Esophagus (tissue), 2 donors: ENCODE measurements at regions not wholly inside any gene's neighbourhood (a gene's known extent, or its start where the extent isn't known, plus 50 kb on each side); places are given as distances from the start of the nearest gene placed in this dataset.

ENCODE experiments used
- H3K27ac ChIP-seq, 2 donors: one replicate each; pipeline ENCODE4 v1.5.1; 2013; ENCODE audit warnings: low read depth in 2 of 2, mild to moderate bottlenecking in 2 of 2, inconsistent platforms in 1 of 2, low read length in 1 of 2, moderate library complexity in 1 of 2
- H3K27me3 ChIP-seq, 2 donors: one replicate each; pipeline ENCODE4 v1.6.1; 2013; ENCODE audit warnings: low read length in 2 of 2, control low read depth in 1 of 2, mild to moderate bottlenecking in 1 of 2; ENCODE audit not compliant: insufficient read depth in 2 of 2, control insufficient read depth in 1 of 2
- H3K36me3 ChIP-seq, 2 donors: one replicate each; pipeline ENCODE4 v1.6.1; 2013; ENCODE audit warnings: low read length in 1 of 2; ENCODE audit not compliant: control insufficient read depth in 2 of 2, insufficient read depth in 2 of 2
- H3K4me1 ChIP-seq, 2 donors: one replicate each; pipeline ENCODE4 v1.6.1; 2013; ENCODE audit warnings: low read length in 1 of 2; ENCODE audit not compliant: control insufficient read depth in 2 of 2, insufficient read depth in 2 of 2
- H3K4me3 ChIP-seq, 2 donors: one replicate each; pipeline ENCODE4 v1.5.1; 2013; ENCODE audit warnings: low read length in 2 of 2, mild to moderate bottlenecking in 2 of 2, low read depth in 1 of 2, moderate library complexity in 1 of 2
- H3K9me3 ChIP-seq, 2 donors: one replicate each; pipeline ENCODE4 v1.6.1; 2013; ENCODE audit warnings: mild to moderate bottlenecking in 2 of 2, low read depth in 1 of 2, low read length in 1 of 2, moderate library complexity in 1 of 2; ENCODE audit not compliant: control insufficient read depth in 2 of 2, insufficient read depth in 1 of 2
- WGBS, 2 donors: extraction: QIAGEN DNeasy Blood & Tissue Kit; methylation state at CpG; one replicate each; pipeline ENCODE4 v1.1.7; 2013; 5-methylcytosine and 5-hydroxymethylcytosine counted together
- donor health status: healthy with polysubstance abuse.
- donor health status: Bipolar disorder and iron deficiency.

DNA sequence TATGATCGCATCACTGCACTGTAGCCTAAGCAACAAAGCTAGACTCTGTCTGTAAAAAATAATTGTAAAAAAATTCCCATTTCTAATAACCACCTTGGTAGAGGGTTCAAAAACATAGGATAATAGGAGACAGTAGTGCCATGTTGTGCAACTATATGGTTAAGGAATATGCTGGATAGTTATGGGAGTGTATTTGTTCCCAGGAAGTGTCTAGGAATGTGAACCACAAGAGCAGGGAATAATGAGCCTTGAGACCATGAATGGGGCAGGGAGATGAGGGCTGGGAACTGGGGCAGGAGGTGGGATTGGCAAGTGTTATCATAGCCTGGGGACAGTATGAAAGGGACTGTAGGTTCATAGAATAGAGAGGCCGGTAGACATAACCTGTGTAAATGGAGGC, 50.4 kb downstream of the RUSC2 start:
- peaks cover 0 to 8% of the 10 kb centered on the region in 2 donors for H3K4me1 ChIP-seq
- H3K36me3 ChIP-seq, result no peaks in the 10 kb centered on the region
- H3K9me3 ChIP-seq, result no peaks in the 10 kb centered on the region
- H3K27me3 ChIP-seq, result no peaks in the 10 kb centered on the region
- WGBS, 2 donors, result 90 to 93% methylated on average over 2 of the region's 2 CpGs
- peak overlapping the region in 1 of 2 donors; percentile 20 for H3K27ac ChIP-seq
- H3K4me3 ChIP-seq, result no peak overlapping the region

DNA sequence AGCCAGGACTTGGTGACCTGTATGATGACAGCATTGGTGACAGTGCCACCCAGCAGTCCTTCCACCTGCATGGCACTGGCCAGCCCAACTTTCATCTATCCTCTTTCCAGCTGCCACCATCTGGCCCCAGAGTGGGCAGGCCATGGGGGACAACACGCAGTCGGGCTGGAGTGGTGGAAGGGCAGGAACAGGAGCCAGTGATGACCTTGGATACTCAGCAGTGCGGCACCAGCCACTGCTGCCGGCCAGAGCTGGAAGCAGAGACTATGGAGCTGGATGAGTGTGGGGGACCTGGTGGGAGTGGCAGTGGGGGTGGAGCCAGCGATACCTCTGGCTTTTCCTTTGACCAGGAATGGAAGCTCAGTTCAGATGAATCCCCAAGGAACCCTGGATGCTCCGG, 56.9 kb downstream of the RUSC2 start:
- Histone ChIP-seq H3K4me3 (no peak overlapping the region), H3K9me3 (no peaks in the 10 kb centered on the region), H3K27me3 (no peaks in the 10 kb centered on the region), H3K27ac (no peak overlapping the region), H3K36me3 (peaks cover 4 to 13% of the 10 kb centered on the region in 2 donors), H3K4me1 (no peaks in the 10 kb centered on the region)
- 82 to 95% methylated on average over 6 of the region's 6 CpGs for WGBS, 2 donors

DNA sequence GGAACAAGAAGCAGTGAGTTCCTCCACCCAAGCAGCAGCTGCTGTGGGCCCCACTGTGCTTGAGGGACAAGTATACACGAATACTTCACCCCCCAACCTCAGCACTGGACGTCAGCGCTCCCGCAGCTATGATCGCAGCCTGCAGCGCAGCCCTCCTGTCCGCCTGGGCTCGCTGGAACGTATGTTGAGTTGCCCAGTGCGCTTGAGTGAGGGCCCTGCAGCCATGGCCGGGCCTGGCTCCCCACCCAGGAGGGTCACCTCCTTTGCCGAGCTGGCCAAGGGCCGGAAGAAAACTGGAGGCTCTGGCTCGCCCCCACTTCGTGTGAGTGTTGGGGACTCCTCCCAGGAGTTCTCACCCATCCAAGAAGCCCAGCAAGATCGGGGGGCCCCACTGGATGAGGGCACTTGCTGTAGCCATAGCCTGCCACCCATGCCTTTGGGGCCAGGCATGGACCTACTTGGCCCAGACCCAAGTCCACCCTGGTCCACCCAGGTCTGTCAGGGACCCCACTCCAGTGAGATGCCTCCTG, 57.1 kb upstream of the TESK1 start:
- Histone ChIP-seq H3K4me1 (no peaks in the 10 kb centered on the region), H3K27me3 (no peaks in the 10 kb centered on the region), H3K36me3 (peaks cover 4 to 13% of the 10 kb centered on the region in 2 donors), H3K27ac (no peak overlapping the region), H3K9me3 (no peaks in the 10 kb centered on the region), H3K4me3 (no peak overlapping the region)
- 92 to 94% methylated on average over 16 of the region's 16 CpGs for WGBS, 2 donors

DNA sequence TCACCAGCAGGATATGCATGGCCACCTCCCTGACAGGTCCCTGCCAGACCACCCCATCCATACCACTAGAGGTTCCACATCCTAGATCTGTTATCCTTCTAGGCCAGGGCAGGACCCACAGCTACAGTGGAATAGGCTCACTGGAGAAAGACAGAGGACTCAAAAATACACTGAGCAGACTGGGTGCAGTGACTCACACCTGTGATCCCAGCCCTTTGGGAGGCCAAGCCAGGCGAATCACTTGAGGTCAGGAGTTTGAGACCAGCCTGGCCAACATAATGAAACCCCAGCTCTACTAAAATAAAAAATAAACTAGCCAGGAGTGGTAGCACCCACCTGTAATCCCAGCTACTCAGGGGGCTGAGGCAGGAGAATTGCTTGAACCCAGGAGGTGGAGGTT, 56.5 kb upstream of the TESK1 start:
- no peaks in the 10 kb centered on the region for H3K4me1 ChIP-seq
- no peak overlapping the region for H3K4me3 ChIP-seq
- H3K36me3 ChIP-seq, result peaks cover 4 to 13% of the 10 kb centered on the region in 2 donors
- WGBS, 2 donors, result 77 to 89% methylated on average over 1 of the region's 1 CpG
- H3K9me3 ChIP-seq, result no peaks in the 10 kb centered on the region
- no peaks in the 10 kb centered on the region for H3K27me3 ChIP-seq
- H3K27ac ChIP-seq, result no peak overlapping the region

DNA sequence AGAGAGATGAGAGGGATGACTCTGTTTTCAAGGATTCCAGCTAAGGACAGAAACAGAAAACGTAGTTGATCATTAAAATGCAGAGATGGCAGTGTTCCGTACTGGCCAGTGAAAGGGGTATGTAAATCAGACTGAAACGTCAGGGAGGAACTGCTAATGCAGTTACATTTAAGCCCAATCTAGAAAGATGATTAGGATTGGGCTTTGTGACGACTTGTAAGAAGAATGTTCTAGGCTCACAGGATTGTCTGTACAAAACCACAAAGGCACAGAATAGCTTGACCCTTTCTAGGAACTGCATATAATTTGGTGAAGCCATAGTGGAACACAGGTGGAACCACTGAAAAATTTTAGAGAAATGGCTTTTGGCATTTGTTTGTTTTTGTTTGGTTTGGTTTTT, 55.6 kb upstream of the TESK1 start:
- no peaks in the 10 kb centered on the region for H3K9me3 ChIP-seq
- H3K4me1 ChIP-seq, result no peaks in the 10 kb centered on the region
- H3K27ac ChIP-seq, result no peak overlapping the region
- WGBS, 2 donors, result 77 to 82% methylated on average over 4 of the region's 4 CpGs
- no peaks in the 10 kb centered on the region for H3K27me3 ChIP-seq
- H3K36me3 ChIP-seq, result peaks cover 4 to 13% of the 10 kb centered on the region in 2 donors
- no peak overlapping the region for H3K4me3 ChIP-seq

DNA sequence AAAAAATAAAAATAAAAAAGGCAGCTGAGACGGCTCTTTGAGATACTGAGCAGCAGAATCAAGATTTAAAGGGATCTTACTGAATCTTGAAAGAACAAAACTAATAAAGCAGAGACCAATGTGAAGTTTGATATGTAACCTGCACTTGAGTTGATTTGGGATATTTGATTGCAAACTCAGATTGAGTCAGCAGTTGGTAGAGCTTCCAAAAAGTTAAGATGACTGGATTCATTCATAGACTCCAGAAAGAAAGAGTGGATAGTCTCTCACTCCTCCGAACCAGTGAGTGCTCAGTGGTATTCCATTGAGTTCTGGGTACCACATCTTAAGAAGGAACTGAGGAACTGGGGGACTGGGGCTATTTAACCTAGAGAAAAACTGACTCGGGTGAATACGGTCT, 52.7 kb upstream of the TESK1 start:
- Histone ChIP-seq H3K9me3 (no peaks in the 10 kb centered on the region), H3K36me3 (peaks cover 4 to 15% of the 10 kb centered on the region in 2 donors), H3K4me3 (no peak overlapping the region), H3K27me3 (no peaks in the 10 kb centered on the region), H3K27ac (no peak overlapping the region), H3K4me1 (no peaks in the 10 kb centered on the region)
- 85 to 91% methylated on average over 4 of the region's 4 CpGs for WGBS, 2 donors

DNA sequence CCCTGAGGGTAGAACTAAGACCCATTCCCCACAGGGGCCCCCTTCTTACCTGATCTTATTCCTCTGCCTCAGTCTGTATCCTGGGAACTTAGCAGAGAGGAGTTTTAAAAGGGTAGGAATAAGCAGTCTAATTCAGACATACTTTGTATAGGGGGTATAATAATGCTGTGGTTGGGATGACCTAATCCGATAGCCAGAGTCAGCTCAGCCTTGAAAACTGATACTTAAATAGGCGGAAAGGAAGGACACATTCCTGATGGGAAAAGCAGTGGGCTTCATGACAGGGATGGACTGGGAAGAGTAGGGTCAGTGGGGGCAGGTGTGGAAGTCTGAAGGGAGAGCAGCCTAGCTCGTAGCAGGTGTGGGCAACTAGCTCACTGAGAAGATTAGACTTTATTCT, 52.2 kb upstream of the TESK1 start:
- WGBS, 2 donors, result 77 to 80% methylated on average over 3 of the region's 3 CpGs
- no peaks in the 10 kb centered on the region for H3K27me3 ChIP-seq
- no peak overlapping the region for H3K4me3 ChIP-seq
- peaks cover 4 to 14% of the 10 kb centered on the region in 2 donors for H3K36me3 ChIP-seq
- no peaks in the 10 kb centered on the region for H3K9me3 ChIP-seq
- H3K27ac ChIP-seq, result peak overlapping the region in 1 of 2 donors; percentile 36
- H3K4me1 ChIP-seq, result no peaks in the 10 kb centered on the region

DNA sequence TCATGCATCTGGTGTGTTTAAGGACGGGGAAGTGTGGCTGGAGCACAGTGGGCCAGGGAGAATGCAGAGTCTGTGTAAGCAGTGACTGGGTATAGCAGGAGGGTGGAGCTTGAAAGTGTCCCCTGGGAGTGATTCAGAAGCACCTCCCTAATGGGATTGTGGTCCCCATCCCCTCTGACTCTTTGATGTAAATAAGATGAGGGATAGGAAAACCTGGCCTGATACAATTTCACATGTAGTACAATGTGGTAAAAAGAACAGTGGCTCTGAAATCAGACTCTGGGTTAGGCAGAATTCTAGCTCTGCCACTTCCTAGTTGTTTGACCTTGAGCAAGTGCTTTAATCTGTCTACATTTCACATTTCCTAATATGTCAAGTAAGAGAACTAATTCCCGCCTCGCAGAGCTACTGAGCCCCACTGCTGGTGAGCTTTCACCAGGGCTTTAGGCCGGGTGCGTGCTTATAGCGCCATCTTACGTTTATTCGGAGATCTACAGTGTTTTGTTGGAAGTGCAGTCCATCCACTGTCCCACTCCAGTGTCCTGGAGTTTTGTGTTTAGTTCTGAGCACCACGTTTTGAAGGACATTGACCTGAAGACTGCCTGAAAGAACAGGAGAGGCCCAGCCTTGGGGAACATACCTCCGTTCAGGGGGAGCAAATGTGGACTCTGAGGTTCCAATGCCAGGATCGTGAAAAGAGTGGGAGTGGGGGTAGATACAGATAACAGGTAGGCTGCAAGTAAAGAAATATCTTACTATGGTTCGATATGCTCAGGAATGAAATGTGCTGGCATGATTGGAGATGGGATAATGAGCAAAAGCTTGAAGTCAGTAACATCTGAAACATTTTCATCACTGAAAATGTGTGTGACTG, 51.2 kb upstream of the TESK1 start:
- 23 to 28% methylated on average over 12 of the region's 12 CpGs for WGBS, 2 donors

DNA sequence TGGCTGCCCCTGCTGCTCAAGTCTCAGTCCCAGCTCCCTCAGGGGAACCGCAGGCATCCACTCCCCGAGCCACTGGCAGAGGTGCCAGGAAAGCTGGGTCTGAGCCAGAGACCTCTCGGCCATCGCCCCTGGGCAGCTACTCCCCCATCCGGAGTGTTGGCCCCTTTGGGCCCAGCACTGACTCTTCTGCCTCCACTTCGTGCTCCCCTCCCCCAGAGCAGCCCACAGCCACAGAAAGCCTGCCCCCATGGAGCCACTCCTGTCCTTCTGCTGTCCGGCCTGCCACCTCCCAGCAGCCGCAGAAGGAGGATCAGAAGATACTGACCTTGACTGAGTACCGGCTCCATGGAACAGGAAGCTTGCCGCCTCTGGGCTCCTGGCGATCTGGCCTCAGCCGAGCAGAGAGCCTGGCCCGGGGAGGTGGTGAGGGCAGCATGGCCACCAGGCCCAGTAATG, 49.8 kb upstream of the TESK1 start:
- no peaks in the 10 kb centered on the region for H3K4me1 ChIP-seq
- no peaks in the 10 kb centered on the region for H3K27me3 ChIP-seq
- H3K9me3 ChIP-seq, result peaks cover 0 to 3% of the 10 kb centered on the region in 2 donors
- no peak overlapping the region for H3K27ac ChIP-seq
- WGBS, 2 donors, result 81 to 84% methylated on average over 13 of the region's 13 CpGs
- H3K36me3 ChIP-seq, result peaks cover 0 to 19% of the 10 kb centered on the region in 2 donors
- H3K4me3 ChIP-seq, result no peak overlapping the region

More for the DNA sequence above, 51.2 kb upstream of the TESK1 start:
- Histone ChIP-seq H3K4me3 (no peak overlapping the region), H3K36me3 (peaks cover 0 to 15% of the 10 kb centered on the region in 2 donors), H3K4me1 (no peaks in the 10 kb centered on the region), H3K27me3 (no peaks in the 10 kb centered on the region), H3K9me3 (no peaks in the 10 kb centered on the region), H3K27ac (peak overlapping the region in 1 of 2 donors; percentile 55)
